NB4 (cell line): ENCODE measurements at regions not wholly inside any gene's neighbourhood (a gene's known extent, or its start where the extent isn't known, plus 50 kb on each side); places are given as distances from the start of the nearest gene placed in this dataset.

ENCODE experiments used
- CTCF ChIP-seq: IDR thresholded peaks from one replicate; pipeline ENCODE4 v1.5.1; 2012; ENCODE audit warnings: low read depth, low read length
- MAX ChIP-seq: IDR thresholded peaks from 2 replicates; pipeline ENCODE4 v1.6.1; 2011; ENCODE audit warnings: low read depth, low read length
- MYC ChIP-seq: IDR thresholded peaks from 2 replicates; pipeline ENCODE4 v1.6.1; 2011; ENCODE audit warnings: low read depth, low read length
- POLR2A ChIP-seq: IDR thresholded peaks from 2 replicates; pipeline ENCODE4 v1.6.1; 2011; ENCODE audit warnings: mild to moderate bottlenecking; ENCODE audit not compliant: insufficient read length; ENCODE audit errors: extremely low read depth

- no peak for TF ChIP-seq CTCF
- TF ChIP-seq POLR2A, result no peak
- no peak for TF ChIP-seq MAX
- TF ChIP-seq MYC, result no peak
These were observed 370.9 kb downstream of the NNT start for GRCh38 chr5:43973908-43974307.
